ENCODE measurements at regions not wholly inside any gene's neighbourhood (a gene's known extent, or its start where the extent isn't known, plus 50 kb on each side); places are given as distances from the start of the nearest gene placed in this dataset.
"Not testable (repeated sequence)": the region's sequence is repeated elsewhere in the genome, so short reads cannot be mapped to it uniquely, and the experiment has no call there.

GRCh38 chr2:8611246-8611645 is 70.6 kb upstream of the ID2 start:
- intact Hi-C loops (cut with micrococcal nuclease) = no loop called here
- H3K36me3 Mint-ChIP-seq (ENCODE audit: low read depth) = no peaks in the 10 kb centered on the region
- no peak for DNase-seq
- H3K4me3 Mint-ChIP-seq = no peak overlapping the region
- H3K9me3 Mint-ChIP-seq = peaks cover 10% of the 10 kb centered on the region
- H3K27ac Mint-ChIP-seq = no peak overlapping the region
- CTCF ChIA-PET = no interaction called here
- H3K27me3 Mint-ChIP-seq (ENCODE audit: low read depth) = no peaks in the 10 kb centered on the region
- peaks cover 9% of the 10 kb centered on the region for H3K4me1 Mint-ChIP-seq (ENCODE audit: low read depth)

- H3K4me3 Mint-ChIP-seq = no peak overlapping the region
- H3K36me3 Mint-ChIP-seq (ENCODE audit: low read depth) = no peaks in the 10 kb centered on the region
- H3K4me1 Mint-ChIP-seq (ENCODE audit: low read depth) = peaks cover 9% of the 10 kb centered on the region
- H3K27me3 Mint-ChIP-seq (ENCODE audit: low read depth) = no peaks in the 10 kb centered on the region
- no peak overlapping the region for H3K27ac Mint-ChIP-seq
- DNase-seq = no peak
- peaks cover 10% of the 10 kb centered on the region for H3K9me3 Mint-ChIP-seq
- intact Hi-C loops (cut with micrococcal nuclease) = no loop called here
- CTCF ChIA-PET = no interaction called here
These were observed 70.2 kb upstream of the ID2 start for GRCh38 chr2:8611700-8612099.

GRCh38 chr2:8612734-8613179 is 69.1 kb upstream of the ID2 start:
- no peaks in the 10 kb centered on the region for H3K36me3 Mint-ChIP-seq (ENCODE audit: low read depth)
- peaks cover 9% of the 10 kb centered on the region for H3K4me1 Mint-ChIP-seq (ENCODE audit: low read depth)
- no peak for DNase-seq

GRCh38 chr2:8613207-8613999 is 68.5 kb upstream of the ID2 start:
- DNase-seq; H3K36me3 Mint-ChIP-seq (ENCODE audit: low read depth); intact Hi-C loops (cut with micrococcal nuclease); H3K4me3 Mint-ChIP-seq; H3K9me3 Mint-ChIP-seq; H3K27me3 Mint-ChIP-seq (ENCODE audit: low read depth); H3K4me1 Mint-ChIP-seq (ENCODE audit: low read depth); H3K27ac Mint-ChIP-seq: not testable (repeated sequence)
- CTCF ChIA-PET = interaction anchor here (1.2 kb wide), 1 partner anchor 8 kb away, joined by 3 read pairs; no protein-coding TSS in a partner anchor

More at GRCh38 chr2:8612734-8613179, 69.1 kb upstream of the ID2 start:
- intact Hi-C loops (cut with micrococcal nuclease) = no loop called here
- Mint-ChIP-seq H3K4me3 (no peak overlapping the region), H3K27ac (no peak overlapping the region), H3K27me3 (ENCODE audit: low read depth) (no peaks in the 10 kb centered on the region), H3K9me3 (peaks cover 10% of the 10 kb centered on the region)
- CTCF ChIA-PET = interaction anchor here (1.2 kb wide), 1 partner anchor 7 kb away, joined by 3 read pairs; no protein-coding TSS in a partner anchor

- no peaks in the 10 kb centered on the region for H3K27me3 Mint-ChIP-seq (ENCODE audit: low read depth)
- no peak for DNase-seq
- CTCF ChIA-PET = no interaction called here
- H3K4me3 Mint-ChIP-seq = no peak overlapping the region
- peaks cover 10% of the 10 kb centered on the region for H3K9me3 Mint-ChIP-seq
- no peaks in the 10 kb centered on the region for H3K4me1 Mint-ChIP-seq (ENCODE audit: low read depth)
- no peaks in the 10 kb centered on the region for H3K36me3 Mint-ChIP-seq (ENCODE audit: low read depth)
- no peak overlapping the region for H3K27ac Mint-ChIP-seq
- intact Hi-C loops (cut with micrococcal nuclease) = no loop called here
These were observed 67.2 kb upstream of the ID2 start for GRCh38 chr2:8614646-8615045.

- intact Hi-C loops (cut with micrococcal nuclease) = no loop called here
- H3K4me3 Mint-ChIP-seq = no peak overlapping the region
- H3K27me3 Mint-ChIP-seq (ENCODE audit: low read depth) = no peaks in the 10 kb centered on the region
- peaks cover 9% of the 10 kb centered on the region for H3K9me3 Mint-ChIP-seq
- H3K36me3 Mint-ChIP-seq (ENCODE audit: low read depth) = no peaks in the 10 kb centered on the region
- DNase-seq = no peak
- H3K27ac Mint-ChIP-seq = no peak overlapping the region
- CTCF ChIA-PET = no interaction called here
- no peaks in the 10 kb centered on the region for H3K4me1 Mint-ChIP-seq (ENCODE audit: low read depth)
These were observed 66.6 kb upstream of the ID2 start for GRCh38 chr2:8615252-8615575.

- H3K36me3 Mint-ChIP-seq (ENCODE audit: low read depth) = no peaks in the 10 kb centered on the region
- no peak for DNase-seq
- no peaks in the 10 kb centered on the region for H3K27me3 Mint-ChIP-seq (ENCODE audit: low read depth)
- peaks cover 4% of the 10 kb centered on the region for H3K9me3 Mint-ChIP-seq
- CTCF ChIA-PET = no interaction called here
- no peaks in the 10 kb centered on the region for H3K4me1 Mint-ChIP-seq (ENCODE audit: low read depth)
- no peak overlapping the region for H3K27ac Mint-ChIP-seq
- intact Hi-C loops (cut with micrococcal nuclease) = no loop called here
- no peak overlapping the region for H3K4me3 Mint-ChIP-seq
These were observed 66.1 kb upstream of the ID2 start for GRCh38 chr2:8615576-8616281.

- Mint-ChIP-seq H3K4me3 (no peak overlapping the region), H3K27me3 (ENCODE audit: low read depth) (no peaks in the 10 kb centered on the region), H3K4me1 (ENCODE audit: low read depth) (no peaks in the 10 kb centered on the region), H3K9me3 (no peaks in the 10 kb centered on the region), H3K27ac (no peak overlapping the region), H3K36me3 (ENCODE audit: low read depth) (no peaks in the 10 kb centered on the region)
- CTCF ChIA-PET = no interaction called here
- intact Hi-C loops (cut with micrococcal nuclease) = no loop called here
- no peak for DNase-seq
These were observed 64.8 kb upstream of the ID2 start for GRCh38 chr2:8617048-8617447.

- no peaks in the 10 kb centered on the region for H3K4me1 Mint-ChIP-seq (ENCODE audit: low read depth)
- no peaks in the 10 kb centered on the region for H3K9me3 Mint-ChIP-seq
- DNase-seq = no peak
- no peak overlapping the region for H3K4me3 Mint-ChIP-seq
- H3K36me3 Mint-ChIP-seq (ENCODE audit: low read depth) = no peaks in the 10 kb centered on the region
- H3K27me3 Mint-ChIP-seq (ENCODE audit: low read depth) = no peaks in the 10 kb centered on the region
- CTCF ChIA-PET = no interaction called here
- intact Hi-C loops (cut with micrococcal nuclease) = no loop called here
- H3K27ac Mint-ChIP-seq = no peak overlapping the region
These were observed 64.3 kb upstream of the ID2 start for GRCh38 chr2:8617590-8617989.

GRCh38 chr2:8619071-8619470 is 62.8 kb upstream of the ID2 start:
- CTCF ChIA-PET = no interaction called here
- Mint-ChIP-seq H3K36me3 (ENCODE audit: low read depth) (no peaks in the 10 kb centered on the region), H3K27ac (no peak overlapping the region), H3K9me3 (no peaks in the 10 kb centered on the region), H3K4me1 (ENCODE audit: low read depth) (no peaks in the 10 kb centered on the region), H3K4me3 (no peak overlapping the region), H3K27me3 (ENCODE audit: low read depth) (no peaks in the 10 kb centered on the region)
- intact Hi-C loops (cut with micrococcal nuclease) = no loop called here
- DNase-seq = no peak

GRCh38 chr2:8620611-8621382 is 61.1 kb upstream of the ID2 start:
- no peaks in the 10 kb centered on the region for H3K27me3 Mint-ChIP-seq (ENCODE audit: low read depth)
- CTCF ChIA-PET = no interaction called here
- no peak for DNase-seq
- no peaks in the 10 kb centered on the region for H3K4me1 Mint-ChIP-seq (ENCODE audit: low read depth)
- no peaks in the 10 kb centered on the region for H3K9me3 Mint-ChIP-seq
- H3K27ac Mint-ChIP-seq = no peak overlapping the region
- no peak overlapping the region for H3K4me3 Mint-ChIP-seq
- no peaks in the 10 kb centered on the region for H3K36me3 Mint-ChIP-seq (ENCODE audit: low read depth)
- intact Hi-C loops (cut with micrococcal nuclease) = no loop called here

- intact Hi-C loops (cut with micrococcal nuclease) = no loop called here
- H3K4me3 Mint-ChIP-seq = no peak overlapping the region
- H3K36me3 Mint-ChIP-seq (ENCODE audit: low read depth) = no peaks in the 10 kb centered on the region
- CTCF ChIA-PET = no interaction called here
- no peak for DNase-seq
- no peaks in the 10 kb centered on the region for H3K9me3 Mint-ChIP-seq
- H3K27ac Mint-ChIP-seq = no peak overlapping the region
- no peaks in the 10 kb centered on the region for H3K4me1 Mint-ChIP-seq (ENCODE audit: low read depth)
- H3K27me3 Mint-ChIP-seq (ENCODE audit: low read depth) = no peaks in the 10 kb centered on the region
These were observed 59.5 kb upstream of the ID2 start for GRCh38 chr2:8622199-8622911.

Data from activated naive CD4-positive, alpha-beta T cell treated with anti-CD3 and anti-CD28 coated beads for 36 hours (primary cell).